HCT116 (cell line): ENCODE measurements at regions not wholly inside any gene's neighbourhood (a gene's known extent, or its start where the extent isn't known, plus 50 kb on each side); places are given as distances from the start of the nearest gene placed in this dataset.

ENCODE experiments used
- ATAC-seq: fragments of 200-7000 bp; cut with Tn5 transposase; 2 replicates; pipeline ENCODE4 v1.9.1; 2020; ENCODE audit warnings: mild to moderate bottlenecking, moderate library complexity
- BruUV-seq: library from RNA; stranded (reverse); fragments of 400-500 nt; replicated peaks from 2 replicates; lab custom pipeline; 2021; lab: Mats Ljungman, UMichigan
- CTCF ChIA-PET: fragments of 300-600 bp; sonication (Branson Sonifier 250); formaldehyde crosslinking; loops from one replicate; lab custom pipeline; 2021; ENCODE audit warnings: antibody characterized with exemption; lab: Charles Lee
- POLR2A ChIA-PET: fragments of 300-600, 350-600 bp; sonication (Branson Sonifier 250); formaldehyde crosslinking; loops from one replicate; lab custom pipeline; 2021; ENCODE audit warnings: antibody characterized with exemption; lab: Charles Lee
- RAD21 ChIA-PET, 2 experiments: fragments of 300-600 bp; sonication (Branson Sonifier 250); formaldehyde crosslinking; loops; one replicate each; lab custom pipeline; 2023; ENCODE audit warnings: low total read pairs in 2 of 2; ENCODE audit not compliant: uncharacterized antibody in 2 of 2, unreplicated experiment in 2 of 2, low non-redundant PET in 1 of 2; lab: Charles Lee
- DNase-seq: peaks from one replicate; pipeline ENCODE4 v3.0.0-alpha.2; 2010; ENCODE audit warnings: low read depth, low spot score
- H2AFZ ChIP-seq: fragments of 200-600 bp; shearing (Covaris generic), sonication (generic); 2 replicates; pipeline ENCODE4 v1.6.1; 2017; ENCODE audit warnings: low read depth, mixed run types, mixed read lengths, antibody characterized with exemption, low read length; ENCODE audit not compliant: poor library complexity, severe bottlenecking
- H3K27ac ChIP-seq: 2 replicates; pipeline ENCODE4 v1.5.1; 2012; ENCODE audit warnings: low read depth, low read length
- H3K27me3 ChIP-seq: fragments of 200-600 bp; sonication (generic); 2 replicates; pipeline ENCODE4 v1.6.1; 2016; ENCODE audit warnings: mixed run types, low read length, mixed read lengths; ENCODE audit not compliant: insufficient read depth
- H3K36me3 ChIP-seq, 2 experiments: fragments of 200-500 bp in 1 of 2; fragments of 200-600 bp in 1 of 2; sonication (Bioruptor generic) in 1 of 2; sonication (generic) in 1 of 2; 2 replicates each; pipeline versions ENCODE4 v1.5.1 to v1.6.1; 2014 to 2016; ENCODE audit warnings: low read length in 2 of 2, inconsistent platforms in 1 of 2, mixed read lengths in 1 of 2, mixed run types in 1 of 2; ENCODE audit not compliant: insufficient read depth in 2 of 2, control insufficient read depth in 1 of 2
- H3K4me1 ChIP-seq, 2 experiments: fragments of 200-600 bp in 1 of 2; sonication (generic) in 1 of 2; 2 replicates each; pipeline versions ENCODE4 v1.5.1 to v1.6.1; 2012 to 2017; ENCODE audit warnings: low read length in 2 of 2, inconsistent platforms in 1 of 2, mild to moderate bottlenecking in 1 of 2, mixed read lengths in 1 of 2, mixed run types in 1 of 2, moderate library complexity in 1 of 2; ENCODE audit not compliant: insufficient read depth in 2 of 2, control insufficient read depth in 1 of 2
- H3K4me2 ChIP-seq: fragments of 200-600 bp; sonication (generic); 2 replicates; pipeline ENCODE4 v1.6.1; 2017; ENCODE audit warnings: mixed run types, low read length, mixed read lengths
- H3K4me3 ChIP-seq, 2 experiments: fragments of 200-600 bp in 1 of 2; sonication (generic) in 1 of 2; replicated peaks in 1 of 2; 2 replicates each; pipeline ENCODE4 v1.5.1; 2011 to 2016; ENCODE audit warnings: low read length in 2 of 2, control low read depth in 1 of 2, low read depth in 1 of 2, mild to moderate bottlenecking in 1 of 2, mixed read lengths in 1 of 2, mixed run types in 1 of 2
- H3K79me2 ChIP-seq: fragments of 200-600 bp; sonication (generic); 2 replicates; pipeline ENCODE4 v1.6.1; 2017; ENCODE audit warnings: mild to moderate bottlenecking, mixed run types, low read length, moderate library complexity, mixed read lengths; ENCODE audit not compliant: insufficient read depth
- H3K9ac ChIP-seq: fragments of 200-600 bp; sonication (generic); 2 replicates; pipeline ENCODE4 v1.6.1; 2016; ENCODE audit warnings: low read length, mixed read lengths
- H3K9me2 ChIP-seq: fragments of 200-600 bp; sonication (generic), shearing (Covaris generic); 2 replicates; pipeline ENCODE4 v1.6.1; 2017; ENCODE audit warnings: mixed run types, mild to moderate bottlenecking, moderate library complexity; ENCODE audit not compliant: insufficient read depth
- H3K9me3 ChIP-seq, 2 experiments: fragments of 200-500 bp in 1 of 2; fragments of 200-600 bp in 1 of 2; sonication (Bioruptor generic) in 1 of 2; sonication (generic) in 1 of 2; 2 replicates each; pipeline ENCODE4 v1.6.1; 2014 to 2017; ENCODE audit warnings: low read length in 2 of 2, mixed read lengths in 2 of 2, inconsistent platforms in 1 of 2, low read depth in 1 of 2, mild to moderate bottlenecking in 1 of 2, mixed run types in 1 of 2, moderate library complexity in 1 of 2; ENCODE audit not compliant: control insufficient read depth in 1 of 2, insufficient read depth in 1 of 2
- H4K20me1 ChIP-seq: fragments of 200-600 bp; sonication (generic), shearing (Covaris generic); 2 replicates; pipeline ENCODE4 v1.6.1; 2017; ENCODE audit warnings: mixed run types, mild to moderate bottlenecking, moderate library complexity; ENCODE audit not compliant: insufficient read depth
- ATF3 ChIP-seq: IDR thresholded peaks from 2 replicates; pipeline ENCODE4 v1.6.1; 2012
- CBX3 ChIP-seq: IDR thresholded peaks from 2 replicates; pipeline ENCODE4 v1.6.1; 2012; ENCODE audit warnings: low read depth
- CEBPB ChIP-seq: IDR thresholded peaks from 2 replicates; pipeline ENCODE4 v1.6.1; 2012; ENCODE audit warnings: low read depth
- CTCF ChIP-seq, 3 experiments: fragments of 200-600 bp in 1 of 3; sonication (generic) in 1 of 3; IDR thresholded peaks in 2 of 3; conservative IDR thresholded peaks in 1 of 3; 2 replicates each; pipeline ENCODE4 v1.5.1; 2012 to 2017; ENCODE audit warnings: low read depth in 2 of 3, low read length in 2 of 3, antibody characterized with exemption in 1 of 3, borderline replicate concordance in 1 of 3, control low read depth in 1 of 3, mild to moderate bottlenecking in 1 of 3, mixed read lengths in 1 of 3, mixed run types in 1 of 3, moderate library complexity in 1 of 3; ENCODE audit not compliant: insufficient read depth in 1 of 3
- EGR1 ChIP-seq: IDR thresholded peaks from 2 replicates; pipeline ENCODE4 v1.6.1; 2012; ENCODE audit warnings: low read depth
- ELF1 ChIP-seq: IDR thresholded peaks from 2 replicates; pipeline ENCODE4 v1.6.1; 2012; ENCODE audit warnings: low read depth, borderline replicate concordance
- EZH2 ChIP-seq: fragments of 200-600 bp; sonication (generic); IDR thresholded peaks from 2 replicates; pipeline ENCODE4 v1.6.1; 2017; ENCODE audit warnings: antibody characterized with exemption, mixed run types
- EZH2phosphoT487 ChIP-seq: fragments of 200-600 bp; IDR thresholded peaks from 2 replicates; pipeline ENCODE4 v1.6.1; 2018; ENCODE audit warnings: antibody characterized with exemption, borderline replicate concordance
- FOSL1 ChIP-seq: IDR thresholded peaks from 2 replicates; pipeline ENCODE4 v1.6.1; 2012; ENCODE audit warnings: low read depth
- JUND ChIP-seq: IDR thresholded peaks from 2 replicates; pipeline ENCODE4 v1.6.1; 2012
- MAX ChIP-seq: IDR thresholded peaks from 2 replicates; pipeline ENCODE4 v1.6.1; 2012
- POLR2A ChIP-seq: IDR thresholded peaks from 2 replicates; pipeline ENCODE4 v1.7.0; 2011; ENCODE audit warnings: borderline replicate concordance; ENCODE audit not compliant: insufficient read depth, insufficient read length; ENCODE audit errors: extremely low read depth
- POLR2AphosphoS5 ChIP-seq: IDR thresholded peaks from 2 replicates; pipeline ENCODE4 v1.6.1; 2011; ENCODE audit warnings: mild to moderate bottlenecking, low read depth, low read length, moderate library complexity
- RAD21 ChIP-seq: IDR thresholded peaks from 2 replicates; pipeline ENCODE4 v1.6.1; 2012; ENCODE audit warnings: low read depth, mild to moderate bottlenecking
- SIN3A ChIP-seq: IDR thresholded peaks from 2 replicates; pipeline ENCODE4 v1.6.1; 2012; ENCODE audit warnings: low read depth
- SP1 ChIP-seq: IDR thresholded peaks from 2 replicates; pipeline ENCODE4 v1.6.1; 2012; ENCODE audit warnings: low read depth
- SRF ChIP-seq: IDR thresholded peaks from 2 replicates; pipeline ENCODE4 v1.6.1; 2012; ENCODE audit warnings: low read depth
- TCF7L2 ChIP-seq: IDR thresholded peaks from 2 replicates; pipeline ENCODE4 v1.7.0; 2011; ENCODE audit warnings: borderline replicate concordance, inconsistent platforms; ENCODE audit not compliant: insufficient read depth, insufficient read length; ENCODE audit errors: extremely low read depth
- YY1 ChIP-seq: IDR thresholded peaks from 2 replicates; pipeline ENCODE4 v1.6.1; 2011; ENCODE audit warnings: low read length, low read depth, moderate library complexity, mild to moderate bottlenecking; ENCODE audit not compliant: insufficient replicate concordance; ENCODE audit errors: extremely low read depth
- ZNF274 ChIP-seq: fragments of 200-500 bp; sonication (Bioruptor generic); IDR thresholded peaks from 2 replicates; pipeline ENCODE4 v1.6.1; 2014; ENCODE audit warnings: mild to moderate bottlenecking, low read depth, low read length, inconsistent platforms
- intact Hi-C: fragments of 100-400 bp; cut with micrococcal nuclease; formaldehyde crosslinking; loops from 2 replicates; pipeline ENCODE4 v1.10.0; 2022

GRCh38 chr2:862355-862687, 88.3 kb upstream of the SNTG2 start:
- intact Hi-C loops, result no loop called here
- no peak for ATAC-seq
- RAD21 ChIA-PET, result no interaction called here

More at GRCh38 chr2:862355-862687, 88.3 kb upstream of the SNTG2 start:
- H2AFZ ChIP-seq, result no peak overlapping the region
- no peaks in the 10 kb centered on the region for H3K36me3 ChIP-seq
- H3K79me2 ChIP-seq, result no peaks in the 10 kb centered on the region
- no peaks in the 10 kb centered on the region for H4K20me1 ChIP-seq
- H3K27ac ChIP-seq, result no peak overlapping the region
- no peaks in the 10 kb centered on the region for H3K4me1 ChIP-seq
- no peaks in the 10 kb centered on the region for H3K9me2 ChIP-seq
- ChIA-PET CTCF (no interaction called here), POLR2A (no interaction called here)
- H3K9ac ChIP-seq, result no peak overlapping the region
- no peaks in the 10 kb centered on the region for H3K27me3 ChIP-seq
- no peak overlapping the region for H3K4me2 ChIP-seq
- H3K4me3 ChIP-seq, result no peak overlapping the region
- TF ChIP-seq ATF3 (no peak), SIN3A (no peak), ELF1 (no peak), EGR1 (no peak), RAD21 (no peak), POLR2A (no peak), EZH2 (no peak), POLR2AphosphoS5 (no peak), CTCF (IDR thresholded peaks at IDR 0.05 in 2 of 3, conservative IDR thresholded peaks at IDR 0.05 in 1 of 3; ENCODE audit: borderline replicate concordance in 1 of 3, insufficient read depth in 1 of 3, low read depth in 2 of 3, low read length in 2 of 3) (no peak), CEBPB (no peak), ZNF274 (no peak), FOSL1 (no peak), SP1 (no peak), JUND (no peak), EZH2phosphoT487 (no peak), TCF7L2 (no peak), SRF (no peak), YY1 (no peak), MAX (no peak), CBX3 (no peak)
- no peak for DNase-seq
- no peaks in the 10 kb centered on the region for H3K9me3 ChIP-seq
- BruUV-seq, result no TSS peak
